Suprapubic skin (tissue), 4 donors: ENCODE measurements at regions not wholly inside any gene's neighbourhood (a gene's known extent, or its start where the extent isn't known, plus 50 kb on each side); places are given as distances from the start of the nearest gene placed in this dataset.

ENCODE experiments used
- DNase-seq, 2 donors: peaks; one replicate each; pipeline ENCODE4 v3.0.0-alpha.2; 2019; ENCODE audit warnings: low spot score in 2 of 2
- H3K27ac ChIP-seq: fragments of 200-600 bp; sonication (generic); one replicate; pipeline ENCODE4 v1.5.1; 2019
- H3K27me3 ChIP-seq: fragments of 200-600 bp; sonication (generic); one replicate; pipeline ENCODE4 v1.5.1; 2019
- H3K36me3 ChIP-seq: fragments of 200-600 bp; sonication (generic); one replicate; pipeline ENCODE4 v1.5.1; 2019
- H3K4me1 ChIP-seq: fragments of 200-600 bp; sonication (generic); one replicate; pipeline ENCODE4 v1.5.1; 2019
- H3K4me3 ChIP-seq: fragments of 200-600 bp; sonication (generic); one replicate; pipeline ENCODE4 v1.5.1; 2019; ENCODE audit warnings: mild to moderate bottlenecking
- H3K9me3 ChIP-seq: fragments of 200-600 bp; sonication (generic); one replicate; pipeline ENCODE4 v1.5.1; 2019
- EP300 ChIP-seq: sonication (generic); formaldehyde crosslinking; IDR thresholded peaks from one replicate; pipeline ENCODE4 v1.6.1; 2017; ENCODE audit warnings: antibody characterized with exemption
- POLR2A ChIP-seq, 2 donors: fragments of 450-650 bp; IDR thresholded peaks; one replicate each; pipeline ENCODE4 v1.6.1; 2017; ENCODE audit warnings: antibody characterized with exemption in 2 of 2, mild to moderate bottlenecking in 2 of 2, moderate library complexity in 2 of 2
- POLR2AphosphoS5 ChIP-seq, 3 donors: sonication (generic); formaldehyde crosslinking; IDR thresholded peaks; one replicate each; pipeline ENCODE4 v1.6.1; 2017; ENCODE audit warnings: antibody characterized with exemption in 3 of 3
- WGBS: methylation state at CpG from one replicate; pipeline ENCODE4 v1.1.5; 2018; 5-methylcytosine and 5-hydroxymethylcytosine counted together
- TF ChIP-seq, protein P1 (sequence below), 2 donors: fragments of 200-600 bp in 1 of 2; fragments of 450-650 bp in 1 of 2; sonication (generic) in 1 of 2; IDR thresholded peaks; one replicate each; pipeline ENCODE4 v1.5.1; 2016 to 2019; ENCODE audit warnings: antibody characterized with exemption in 2 of 2, mild to moderate bottlenecking in 1 of 2, moderate library complexity in 1 of 2

DNA sequence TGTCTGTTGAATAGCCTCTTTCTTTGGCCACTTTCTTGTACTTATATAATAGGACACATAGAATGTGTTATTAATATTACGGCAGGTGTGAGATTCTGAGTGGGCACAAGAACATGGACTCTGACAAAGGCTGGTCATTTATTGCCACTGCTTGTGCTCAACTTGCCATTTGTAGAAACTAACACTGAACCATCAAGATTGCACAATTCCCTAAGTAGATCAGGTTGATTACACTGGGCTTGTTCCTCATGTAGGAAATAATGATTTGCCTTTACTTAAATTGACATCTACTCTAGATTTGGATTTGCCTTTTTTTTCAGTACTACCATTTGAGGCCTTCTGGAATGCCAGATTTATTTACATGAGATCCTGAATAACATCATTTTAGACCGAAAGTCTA is 342.7 kb upstream of the CWC22 start:
- TF ChIP-seq EP300 (no peak), POLR2AphosphoS5 (IDR thresholded peaks at IDR 0.05) (no peak), POLR2A (IDR thresholded peaks at IDR 0.05) (no peak)
- TF ChIP-seq, protein P1, sequence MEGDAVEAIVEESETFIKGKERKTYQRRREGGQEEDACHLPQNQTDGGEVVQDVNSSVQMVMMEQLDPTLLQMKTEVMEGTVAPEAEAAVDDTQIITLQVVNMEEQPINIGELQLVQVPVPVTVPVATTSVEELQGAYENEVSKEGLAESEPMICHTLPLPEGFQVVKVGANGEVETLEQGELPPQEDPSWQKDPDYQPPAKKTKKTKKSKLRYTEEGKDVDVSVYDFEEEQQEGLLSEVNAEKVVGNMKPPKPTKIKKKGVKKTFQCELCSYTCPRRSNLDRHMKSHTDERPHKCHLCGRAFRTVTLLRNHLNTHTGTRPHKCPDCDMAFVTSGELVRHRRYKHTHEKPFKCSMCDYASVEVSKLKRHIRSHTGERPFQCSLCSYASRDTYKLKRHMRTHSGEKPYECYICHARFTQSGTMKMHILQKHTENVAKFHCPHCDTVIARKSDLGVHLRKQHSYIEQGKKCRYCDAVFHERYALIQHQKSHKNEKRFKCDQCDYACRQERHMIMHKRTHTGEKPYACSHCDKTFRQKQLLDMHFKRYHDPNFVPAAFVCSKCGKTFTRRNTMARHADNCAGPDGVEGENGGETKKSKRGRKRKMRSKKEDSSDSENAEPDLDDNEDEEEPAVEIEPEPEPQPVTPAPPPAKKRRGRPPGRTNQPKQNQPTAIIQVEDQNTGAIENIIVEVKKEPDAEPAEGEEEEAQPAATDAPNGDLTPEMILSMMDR (IDR thresholded peaks at IDR 0.05): no peak
- 95% methylated on average over 2 of the region's 2 CpGs for WGBS
- no peaks in the 10 kb centered on the region for H3K27me3 ChIP-seq
- no peaks in the 10 kb centered on the region for H3K9me3 ChIP-seq
- DNase-seq: no peak
- H3K36me3 ChIP-seq: no peaks in the 10 kb centered on the region
- no peak overlapping the region for H3K4me3 ChIP-seq
- no peaks in the 10 kb centered on the region for H3K4me1 ChIP-seq
- no peak overlapping the region for H3K27ac ChIP-seq

DNA sequence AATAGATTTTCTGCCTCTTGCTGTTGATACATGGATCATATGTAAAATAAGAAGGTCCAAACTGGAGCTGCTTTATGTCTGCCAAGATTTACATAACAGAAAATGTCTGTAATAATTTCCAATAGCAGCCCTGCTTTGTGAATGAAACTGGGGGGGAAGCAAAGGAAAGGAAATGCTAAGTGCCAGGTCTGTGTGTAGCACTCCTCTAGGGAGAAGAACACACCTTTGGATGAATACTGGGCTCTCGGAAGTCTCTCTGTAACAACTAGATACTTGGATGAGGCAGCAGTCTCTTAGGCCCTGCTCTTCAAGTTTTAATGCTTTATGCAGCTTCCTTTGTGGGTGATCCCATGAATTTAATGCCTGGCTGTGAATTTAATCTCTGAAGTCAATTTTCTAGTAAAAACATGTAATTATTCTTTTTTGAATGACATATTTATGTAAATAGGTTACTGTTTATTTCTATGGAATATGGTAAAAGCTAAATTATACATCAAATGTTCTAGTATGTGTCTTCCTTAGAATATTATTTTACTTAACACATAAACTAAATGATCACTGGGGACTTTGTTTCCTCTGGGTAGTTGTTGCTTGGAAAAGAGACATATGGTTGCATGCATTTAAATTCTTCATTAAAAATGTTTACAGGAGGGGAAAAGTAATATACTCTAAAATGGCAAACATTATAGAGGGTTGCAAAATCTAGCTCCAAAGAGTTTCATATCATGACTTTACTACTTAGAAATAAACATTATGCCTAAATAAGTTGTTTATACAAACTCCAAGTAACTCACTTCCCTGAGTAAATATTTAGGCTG is 336.6 kb upstream of the CWC22 start:
- TF ChIP-seq EP300 (no peak), POLR2AphosphoS5 (IDR thresholded peaks at IDR 0.05) (no peak), POLR2A (IDR thresholded peaks at IDR 0.05) (no peak)
- TF ChIP-seq, protein P1 (IDR thresholded peaks at IDR 0.05): no peak
- Histone ChIP-seq H3K27me3 (no peaks in the 10 kb centered on the region), H3K36me3 (no peaks in the 10 kb centered on the region), H3K9me3 (no peaks in the 10 kb centered on the region), H3K4me3 (no peak overlapping the region), H3K27ac (no peak overlapping the region), H3K4me1 (no peaks in the 10 kb centered on the region)
- DNase-seq: no peak
- WGBS: 64% methylated on average over 1 of the region's 1 CpG

DNA sequence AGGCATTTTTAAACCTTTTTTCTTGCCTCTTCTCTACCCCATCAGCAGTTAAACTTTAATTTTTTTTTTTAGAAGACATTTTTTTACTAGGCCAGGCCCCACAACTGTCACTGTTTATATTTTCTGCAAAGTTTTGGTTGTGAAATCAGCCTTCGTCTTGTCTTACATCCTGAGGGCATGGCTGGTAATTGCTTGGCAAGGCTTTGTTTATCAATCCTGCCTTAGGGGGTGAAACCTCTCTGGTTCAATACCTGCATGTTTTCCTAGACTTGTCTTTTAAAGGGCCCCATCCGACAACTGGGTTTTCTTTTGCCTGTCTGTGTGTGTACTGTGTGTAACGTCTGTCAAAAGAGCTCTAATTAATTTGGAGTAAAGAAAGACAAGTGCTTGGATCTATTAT is 330.0 kb upstream of the CWC22 start:
- H3K27ac ChIP-seq: no peak overlapping the region
- 62% methylated on average over 3 of the region's 3 CpGs for WGBS
- no peak overlapping the region for H3K4me3 ChIP-seq
- TF ChIP-seq POLR2A (IDR thresholded peaks at IDR 0.05): no peak
- TF ChIP-seq, protein P1 (IDR thresholded peaks at IDR 0.05): no peak
- TF ChIP-seq EP300: no peak
- no peak for TF ChIP-seq POLR2AphosphoS5 (IDR thresholded peaks at IDR 0.05)
- H3K9me3 ChIP-seq: peaks cover 14% of the 10 kb centered on the region
- no peaks in the 10 kb centered on the region for H3K4me1 ChIP-seq
- no peak for DNase-seq
- no peaks in the 10 kb centered on the region for H3K36me3 ChIP-seq
- no peaks in the 10 kb centered on the region for H3K27me3 ChIP-seq

DNA sequence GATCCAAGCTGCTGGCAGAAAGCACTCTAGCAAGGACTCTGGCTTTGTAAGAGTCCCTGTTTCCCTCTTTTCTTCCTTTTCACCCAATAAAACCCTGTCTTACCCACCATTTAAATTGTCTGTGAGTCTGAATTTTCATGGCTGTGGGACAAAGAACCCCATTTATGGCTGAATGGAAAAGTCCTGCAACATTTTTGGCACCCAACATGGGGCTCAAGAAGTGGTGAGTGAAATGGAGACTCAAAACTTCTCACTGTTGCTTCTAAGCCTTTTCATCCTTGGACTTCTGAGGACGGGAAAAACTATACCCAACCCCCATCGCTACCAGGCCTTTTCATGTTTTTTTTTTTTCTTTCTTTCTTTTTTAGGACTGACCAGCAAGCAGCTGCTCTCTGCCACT is 329.5 kb upstream of the CWC22 start:
- Histone ChIP-seq H3K36me3 (no peaks in the 10 kb centered on the region), H3K9me3 (peaks cover 14% of the 10 kb centered on the region), H3K4me1 (no peaks in the 10 kb centered on the region), H3K27me3 (no peaks in the 10 kb centered on the region), H3K27ac (no peak overlapping the region), H3K4me3 (no peak overlapping the region)
- TF ChIP-seq POLR2A (IDR thresholded peaks at IDR 0.05): no peak
- no peak for TF ChIP-seq EP300
- TF ChIP-seq, protein P1 (IDR thresholded peaks at IDR 0.05): no peak
- TF ChIP-seq POLR2AphosphoS5 (IDR thresholded peaks at IDR 0.05): no peak
- no peak for DNase-seq
- 91% methylated on average over 2 of the region's 2 CpGs for WGBS

DNA sequence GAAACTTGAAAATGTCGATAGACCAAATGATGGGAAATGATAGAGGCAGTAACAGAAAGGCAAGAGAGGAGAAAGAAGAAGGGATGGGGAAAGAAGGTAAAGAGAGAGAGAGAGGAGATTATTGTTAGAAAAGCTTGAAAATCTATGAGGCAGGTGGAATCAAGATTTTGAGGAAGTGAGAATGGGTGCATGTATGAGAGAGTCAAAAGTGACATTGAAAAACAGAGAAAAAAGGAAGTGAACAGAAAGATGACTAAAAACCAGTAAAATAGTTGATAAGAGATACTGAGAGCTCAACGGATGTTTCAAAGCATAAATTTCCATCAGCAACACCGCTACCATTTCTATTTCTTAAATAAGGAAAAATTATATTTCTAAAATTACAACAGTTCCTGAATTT is 327.4 kb upstream of the CWC22 start:
- WGBS: 91% methylated on average over 3 of the region's 3 CpGs

More for the DNA sequence above, 327.4 kb upstream of the CWC22 start:
- Histone ChIP-seq H3K4me3 (no peak overlapping the region), H3K36me3 (no peaks in the 10 kb centered on the region), H3K4me1 (no peaks in the 10 kb centered on the region), H3K9me3 (peaks cover 14% of the 10 kb centered on the region), H3K27ac (no peak overlapping the region), H3K27me3 (no peaks in the 10 kb centered on the region)
- DNase-seq: no peak
- TF ChIP-seq, protein P1 (IDR thresholded peaks at IDR 0.05): no peak
- TF ChIP-seq EP300: no peak
- TF ChIP-seq POLR2AphosphoS5 (IDR thresholded peaks at IDR 0.05): no peak
- no peak for TF ChIP-seq POLR2A (IDR thresholded peaks at IDR 0.05)
